Activated CD8-positive, alpha-beta T cell treated with anti-CD3 and anti-CD28 coated beads, Interleukin-2, amount 10 ng/mL, durations not matched to agents 7 days and 5 days (primary cell): ENCODE measurements at regions not wholly inside any gene's neighbourhood (a gene's known extent, or its start where the extent isn't known, plus 50 kb on each side); places are given as distances from the start of the nearest gene placed in this dataset.

Experiments used
- ATAC-seq: fragments of 150-1000 bp; cut with Tn5 transposase; one replicate; pipeline ENCODE4 v1.10.0; 2021; ENCODE audit warnings: moderate library complexity
- CTCF ChIA-PET: fragments of 350-600 bp; sonication (Branson Sonifier 250); formaldehyde crosslinking; loops from one replicate; lab custom pipeline; 2021; ENCODE audit warnings: antibody characterized with exemption; lab: Charles Lee
- POLR2A ChIA-PET: fragments of 350-600 bp; sonication (Branson Sonifier 250); formaldehyde crosslinking; loops from one replicate; lab custom pipeline; 2021; ENCODE audit warnings: antibody characterized with exemption; lab: Charles Lee
- DNase-seq: peaks from one replicate; pipeline ENCODE4 v3.0.0-alpha.2; 2020
- H3K27ac Mint-ChIP-seq: one replicate; pipeline ENCODE4 v1.8.0; 2021; ENCODE audit warnings: mild to moderate bottlenecking, mixed read lengths
- H3K27me3 Mint-ChIP-seq: one replicate; pipeline ENCODE4 v1.8.0; 2021; ENCODE audit warnings: low read depth, mixed read lengths
- H3K36me3 Mint-ChIP-seq: one replicate; pipeline ENCODE4 v1.8.0; 2021; ENCODE audit warnings: low read depth, mixed read lengths
- H3K4me1 Mint-ChIP-seq: one replicate; pipeline ENCODE4 v1.8.0; 2021; ENCODE audit warnings: low read depth, mixed read lengths
- H3K4me3 Mint-ChIP-seq: one replicate; pipeline ENCODE4 v1.8.0; 2021; ENCODE audit warnings: mild to moderate bottlenecking, mixed read lengths
- H3K9me3 Mint-ChIP-seq: one replicate; pipeline ENCODE4 v1.8.0; 2022; ENCODE audit warnings: mixed read lengths; ENCODE audit not compliant: insufficient read depth

- DNase-seq (no peak), ATAC-seq (no peak)
- no peaks in the 10 kb centered on the region for H3K4me1 Mint-ChIP-seq
- no peaks in the 10 kb centered on the region for H3K36me3 Mint-ChIP-seq
- H3K9me3 Mint-ChIP-seq: peaks cover 9% of the 10 kb centered on the region
- ChIA-PET POLR2A (no interaction called here), CTCF (no interaction called here)
- H3K27me3 Mint-ChIP-seq: no peaks in the 10 kb centered on the region
- H3K27ac Mint-ChIP-seq: no peak overlapping the region
- no peak overlapping the region for H3K4me3 Mint-ChIP-seq
Measured at GRCh38 chr1:191306916-191307315, 829.3 kb upstream of the BRINP3 start.

- no peaks in the 10 kb centered on the region for H3K36me3 Mint-ChIP-seq
- DNase-seq (no peak), ATAC-seq (no peak)
- POLR2A ChIA-PET: no interaction called here
- H3K4me1 Mint-ChIP-seq: no peaks in the 10 kb centered on the region
- no peak overlapping the region for H3K4me3 Mint-ChIP-seq
- H3K9me3 Mint-ChIP-seq: peaks cover 2% of the 10 kb centered on the region
- CTCF ChIA-PET: no interaction called here
- no peak overlapping the region for H3K27ac Mint-ChIP-seq
- no peaks in the 10 kb centered on the region for H3K27me3 Mint-ChIP-seq
Measured at GRCh38 chr1:191320062-191320461, 838.2 kb upstream of the RGS18 start.

GRCh38 chr1:191327868-191328267 is 830.4 kb upstream of the RGS18 start:
- Mint-ChIP-seq H3K36me3 (no peaks in the 10 kb centered on the region), H3K9me3 (peaks cover 5% of the 10 kb centered on the region), H3K4me1 (no peaks in the 10 kb centered on the region), H3K27me3 (no peaks in the 10 kb centered on the region), H3K27ac (no peak overlapping the region), H3K4me3 (no peak overlapping the region)
- ChIA-PET POLR2A (no interaction called here), CTCF (no interaction called here)
- DNase-seq (no peak), ATAC-seq (no peak)

GRCh38 chr1:191343816-191344215 is 814.4 kb upstream of the RGS18 start:
- no peaks in the 10 kb centered on the region for H3K36me3 Mint-ChIP-seq
- POLR2A ChIA-PET: no interaction called here

GRCh38 chr1:191346381-191346780 is 811.9 kb upstream of the RGS18 start:
- H3K36me3 Mint-ChIP-seq: no peaks in the 10 kb centered on the region
- ChIA-PET CTCF (no interaction called here), POLR2A (no interaction called here)
- H3K27ac Mint-ChIP-seq: no peak overlapping the region
- no peaks in the 10 kb centered on the region for H3K4me1 Mint-ChIP-seq
- DNase-seq (no peak), ATAC-seq (no peak)
- H3K27me3 Mint-ChIP-seq: no peaks in the 10 kb centered on the region
- H3K4me3 Mint-ChIP-seq: no peak overlapping the region
- H3K9me3 Mint-ChIP-seq: no peaks in the 10 kb centered on the region

More at GRCh38 chr1:191343816-191344215, 814.4 kb upstream of the RGS18 start:
- no peak for DNase-seq
- CTCF ChIA-PET: no interaction called here
- Mint-ChIP-seq H3K27me3 (no peaks in the 10 kb centered on the region), H3K4me1 (no peaks in the 10 kb centered on the region), H3K4me3 (no peak overlapping the region), H3K27ac (no peak overlapping the region), H3K9me3 (no peaks in the 10 kb centered on the region)
- no peak for ATAC-seq

- CTCF ChIA-PET: no interaction called here
- no peak for DNase-seq
- H3K4me3 Mint-ChIP-seq: no peak overlapping the region
- no peaks in the 10 kb centered on the region for H3K4me1 Mint-ChIP-seq
- no peaks in the 10 kb centered on the region for H3K9me3 Mint-ChIP-seq
- POLR2A ChIA-PET: no interaction called here
- no peak for ATAC-seq
- H3K27ac Mint-ChIP-seq: no peak overlapping the region
- H3K36me3 Mint-ChIP-seq: no peaks in the 10 kb centered on the region
- H3K27me3 Mint-ChIP-seq: no peaks in the 10 kb centered on the region
Measured at GRCh38 chr1:191348328-191348727, 809.9 kb upstream of the RGS18 start.

- no peaks in the 10 kb centered on the region for H3K36me3 Mint-ChIP-seq
- H3K4me3 Mint-ChIP-seq: no peak overlapping the region
- ChIA-PET CTCF (no interaction called here), POLR2A (no interaction called here)
- ATAC-seq: no peak
- no peak for DNase-seq
- no peaks in the 10 kb centered on the region for H3K4me1 Mint-ChIP-seq
- no peak overlapping the region for H3K27ac Mint-ChIP-seq
- no peaks in the 10 kb centered on the region for H3K27me3 Mint-ChIP-seq
- H3K9me3 Mint-ChIP-seq: peaks cover 9% of the 10 kb centered on the region
Measured at GRCh38 chr1:191350938-191351337, 807.3 kb upstream of the RGS18 start.

GRCh38 chr1:191358724-191359123 is 799.5 kb upstream of the RGS18 start:
- POLR2A ChIA-PET: no interaction called here
- Mint-ChIP-seq H3K4me1 (no peaks in the 10 kb centered on the region), H3K36me3 (no peaks in the 10 kb centered on the region), H3K27me3 (no peaks in the 10 kb centered on the region), H3K4me3 (no peak overlapping the region), H3K9me3 (peaks cover 20% of the 10 kb centered on the region), H3K27ac (no peak overlapping the region)
- no peak for DNase-seq
- CTCF ChIA-PET: no interaction called here
- no peak for ATAC-seq

- POLR2A ChIA-PET: no interaction called here
- Mint-ChIP-seq H3K36me3 (no peaks in the 10 kb centered on the region), H3K4me3 (no peak overlapping the region), H3K27ac (no peak overlapping the region), H3K9me3 (peaks cover 11% of the 10 kb centered on the region), H3K4me1 (no peaks in the 10 kb centered on the region), H3K27me3 (no peaks in the 10 kb centered on the region)
- DNase-seq (no peak), ATAC-seq (no peak)
- CTCF ChIA-PET: no interaction called here
Measured at GRCh38 chr1:191366686-191367085, 791.6 kb upstream of the RGS18 start.

GRCh38 chr1:191368891-191369654 is 789.2 kb upstream of the RGS18 start:
- no peaks in the 10 kb centered on the region for H3K4me1 Mint-ChIP-seq
- no peak for ATAC-seq
- H3K27ac Mint-ChIP-seq: no peak overlapping the region
- H3K4me3 Mint-ChIP-seq: no peak overlapping the region
- peaks cover 4% of the 10 kb centered on the region for H3K9me3 Mint-ChIP-seq
- ChIA-PET CTCF (no interaction called here), POLR2A (no interaction called here)
- DNase-seq: no peak
- no peaks in the 10 kb centered on the region for H3K27me3 Mint-ChIP-seq
- H3K36me3 Mint-ChIP-seq: no peaks in the 10 kb centered on the region

GRCh38 chr1:191371626-191372025 is 786.6 kb upstream of the RGS18 start:
- DNase-seq (no peak), ATAC-seq (no peak)
- CTCF ChIA-PET: no interaction called here
- Mint-ChIP-seq H3K4me3 (no peak overlapping the region), H3K36me3 (no peaks in the 10 kb centered on the region), H3K27me3 (no peaks in the 10 kb centered on the region), H3K27ac (no peak overlapping the region), H3K9me3 (peaks cover 4% of the 10 kb centered on the region), H3K4me1 (no peaks in the 10 kb centered on the region)
- POLR2A ChIA-PET: no interaction called here

- no peaks in the 10 kb centered on the region for H3K36me3 Mint-ChIP-seq
- DNase-seq (no peak), ATAC-seq (no peak)
- H3K27me3 Mint-ChIP-seq: no peaks in the 10 kb centered on the region
- peaks cover 16% of the 10 kb centered on the region for H3K9me3 Mint-ChIP-seq
- no peak overlapping the region for H3K27ac Mint-ChIP-seq
- H3K4me3 Mint-ChIP-seq: no peak overlapping the region
- ChIA-PET POLR2A (no interaction called here), CTCF (no interaction called here)
- no peaks in the 10 kb centered on the region for H3K4me1 Mint-ChIP-seq
Measured at GRCh38 chr1:191388283-191388682, 770.0 kb upstream of the RGS18 start.

GRCh38 chr1:191396622-191397021 is 761.6 kb upstream of the RGS18 start:
- Mint-ChIP-seq H3K9me3 (peaks cover 14% of the 10 kb centered on the region), H3K36me3 (no peaks in the 10 kb centered on the region), H3K4me1 (no peaks in the 10 kb centered on the region), H3K4me3 (no peak overlapping the region), H3K27me3 (no peaks in the 10 kb centered on the region), H3K27ac (no peak overlapping the region)
- no peak for ATAC-seq
- CTCF ChIA-PET: no interaction called here
- no peak for DNase-seq
- POLR2A ChIA-PET: no interaction called here
